ENCODE measurements at regions not wholly inside any gene's neighbourhood (a gene's known extent, or its start where the extent isn't known, plus 50 kb on each side); places are given as distances from the start of the nearest gene placed in this dataset.

DNA sequence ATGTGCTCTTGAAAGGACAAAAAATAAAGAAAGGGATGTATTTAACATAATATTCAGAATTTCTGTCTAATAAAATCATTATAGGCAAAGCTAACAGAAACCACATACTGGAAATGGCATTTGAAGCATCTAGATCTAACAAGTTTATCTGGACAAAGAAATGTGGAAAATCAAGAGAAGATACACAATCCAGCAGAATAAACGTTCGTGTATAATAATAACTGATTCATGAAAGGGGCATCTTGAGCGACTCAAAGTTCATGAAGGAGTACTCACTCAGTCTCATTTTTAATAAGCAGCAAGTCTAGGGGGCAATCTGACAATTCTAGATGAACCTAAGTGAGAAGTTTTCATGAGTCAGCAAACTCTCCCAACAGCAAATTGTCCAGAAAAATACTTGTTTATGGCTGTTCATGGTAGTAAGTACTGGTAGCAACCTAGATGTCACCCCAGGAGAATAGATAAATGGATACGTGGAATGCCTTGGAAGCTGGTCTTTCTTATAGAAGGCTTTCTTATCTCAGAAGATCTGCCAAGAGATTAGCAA, 541.8 kb downstream of the INHBA start:
- Histone ChIP-seq H3K9me3 (ENCODE audit: control insufficient read depth in 4 of 4, insufficient read depth in 3 of 4, low read length in 3 of 4) (no peaks in the 10 kb centered on the region), H3K4me1 (ENCODE audit: control insufficient read depth in 5 of 5, insufficient read depth in 5 of 5, low read length in 5 of 5) (no peaks in the 10 kb centered on the region), H3K27ac (ENCODE audit: low read depth in 1 of 2, low read length in 1 of 2) (no peak overlapping the region), H3K27me3 (ENCODE audit: control insufficient read depth in 3 of 3, insufficient read depth in 3 of 3, low read length in 2 of 3) (no peaks in the 10 kb centered on the region), H3K36me3 (ENCODE audit: control insufficient read depth in 4 of 4, insufficient read depth in 4 of 4, low read length in 4 of 4) (no peaks in the 10 kb centered on the region), H3K4me3 (no peak overlapping the region), H3K9ac (ENCODE audit: insufficient read depth in 1 of 2, low read length in 2 of 2) (no peak overlapping the region)
- ATAC-seq (ENCODE audit: insufficient read depth, low FRiP score), result no peak
- TF ChIP-seq, protein P1, sequence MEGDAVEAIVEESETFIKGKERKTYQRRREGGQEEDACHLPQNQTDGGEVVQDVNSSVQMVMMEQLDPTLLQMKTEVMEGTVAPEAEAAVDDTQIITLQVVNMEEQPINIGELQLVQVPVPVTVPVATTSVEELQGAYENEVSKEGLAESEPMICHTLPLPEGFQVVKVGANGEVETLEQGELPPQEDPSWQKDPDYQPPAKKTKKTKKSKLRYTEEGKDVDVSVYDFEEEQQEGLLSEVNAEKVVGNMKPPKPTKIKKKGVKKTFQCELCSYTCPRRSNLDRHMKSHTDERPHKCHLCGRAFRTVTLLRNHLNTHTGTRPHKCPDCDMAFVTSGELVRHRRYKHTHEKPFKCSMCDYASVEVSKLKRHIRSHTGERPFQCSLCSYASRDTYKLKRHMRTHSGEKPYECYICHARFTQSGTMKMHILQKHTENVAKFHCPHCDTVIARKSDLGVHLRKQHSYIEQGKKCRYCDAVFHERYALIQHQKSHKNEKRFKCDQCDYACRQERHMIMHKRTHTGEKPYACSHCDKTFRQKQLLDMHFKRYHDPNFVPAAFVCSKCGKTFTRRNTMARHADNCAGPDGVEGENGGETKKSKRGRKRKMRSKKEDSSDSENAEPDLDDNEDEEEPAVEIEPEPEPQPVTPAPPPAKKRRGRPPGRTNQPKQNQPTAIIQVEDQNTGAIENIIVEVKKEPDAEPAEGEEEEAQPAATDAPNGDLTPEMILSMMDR (IDR thresholded peaks at IDR 0.05; ENCODE audit: control extremely low read depth, extremely low read depth), result no peak
- no peak for DNase-seq
- WGBS, 2 donors, result 87 to 89% methylated on average over 4 of the region's 4 CpGs

DNA sequence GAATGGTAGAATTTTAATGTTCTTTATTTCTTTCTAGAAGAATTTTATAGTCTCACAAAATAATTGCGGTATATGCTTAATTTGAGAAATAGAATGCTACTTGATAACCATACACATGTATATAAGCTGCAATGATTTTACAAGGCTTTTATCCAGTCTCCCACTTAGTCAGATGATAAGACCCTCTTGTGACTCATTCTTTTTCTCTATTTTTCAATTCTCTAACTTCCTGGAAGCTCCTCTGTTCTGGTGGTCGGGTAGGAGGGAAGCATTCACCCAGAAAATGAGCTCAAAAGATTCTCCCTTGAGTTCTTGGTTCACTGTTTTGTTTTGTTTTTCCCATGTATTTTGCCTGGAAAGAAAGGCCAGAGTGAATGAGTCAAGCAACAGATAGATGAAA, 546.6 kb downstream of the INHBA start:
- no peak overlapping the region for H3K27ac ChIP-seq (ENCODE audit: low read depth in 1 of 2, low read length in 1 of 2)
- no peak for ATAC-seq (ENCODE audit: insufficient read depth, low FRiP score)
- no peaks in the 10 kb centered on the region for H3K4me1 ChIP-seq (ENCODE audit: control insufficient read depth in 5 of 5, insufficient read depth in 5 of 5, low read length in 5 of 5)
- WGBS, 2 donors, result 74 to 82% methylated on average over 2 of the region's 2 CpGs
- no peaks in the 10 kb centered on the region for H3K36me3 ChIP-seq (ENCODE audit: control insufficient read depth in 4 of 4, insufficient read depth in 4 of 4, low read length in 4 of 4)
- no peaks in the 10 kb centered on the region for H3K27me3 ChIP-seq (ENCODE audit: control insufficient read depth in 3 of 3, insufficient read depth in 3 of 3, low read length in 2 of 3)
- DNase-seq, result no peak
- H3K9me3 ChIP-seq (ENCODE audit: control insufficient read depth in 4 of 4, insufficient read depth in 3 of 4, low read length in 3 of 4), result no peaks in the 10 kb centered on the region
- H3K4me3 ChIP-seq, result no peak overlapping the region
- no peak overlapping the region for H3K9ac ChIP-seq (ENCODE audit: insufficient read depth in 1 of 2, low read length in 2 of 2)
- TF ChIP-seq, protein P1 (IDR thresholded peaks at IDR 0.05; ENCODE audit: control extremely low read depth, extremely low read depth), result no peak

DNA sequence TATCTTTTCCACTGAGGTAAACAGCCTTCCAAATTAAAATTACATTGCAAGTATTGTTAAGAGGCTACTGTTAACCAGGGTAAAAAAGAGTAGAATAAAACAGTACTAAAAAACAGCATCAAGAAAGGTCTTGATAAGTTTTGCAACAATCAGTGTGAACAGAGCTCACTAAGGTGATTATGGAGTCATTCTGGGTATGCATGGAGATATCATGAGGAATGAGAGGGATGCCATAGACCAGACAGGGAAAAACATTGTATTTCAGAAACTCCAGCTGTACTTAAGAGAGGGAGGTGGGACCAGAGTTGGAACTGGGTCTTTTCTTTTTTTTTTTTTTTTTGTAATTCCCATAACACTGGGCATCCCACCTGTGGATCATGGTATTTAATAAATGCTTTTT, 549.6 kb downstream of the INHBA start:
- no peaks in the 10 kb centered on the region for H3K4me1 ChIP-seq (ENCODE audit: control insufficient read depth in 5 of 5, insufficient read depth in 5 of 5, low read length in 5 of 5)
- ATAC-seq (ENCODE audit: insufficient read depth, low FRiP score) (no peak), DNase-seq (no peak)
- H3K27me3 ChIP-seq (ENCODE audit: control insufficient read depth in 3 of 3, insufficient read depth in 3 of 3, low read length in 2 of 3), result no peaks in the 10 kb centered on the region
- H3K9ac ChIP-seq (ENCODE audit: insufficient read depth in 1 of 2, low read length in 2 of 2), result no peak overlapping the region
- H3K9me3 ChIP-seq (ENCODE audit: control insufficient read depth in 4 of 4, insufficient read depth in 3 of 4, low read length in 3 of 4), result no peaks in the 10 kb centered on the region
- no peaks in the 10 kb centered on the region for H3K36me3 ChIP-seq (ENCODE audit: control insufficient read depth in 4 of 4, insufficient read depth in 4 of 4, low read length in 4 of 4)
- no peak overlapping the region for H3K27ac ChIP-seq (ENCODE audit: low read depth in 1 of 2, low read length in 1 of 2)
- no peak overlapping the region for H3K4me3 ChIP-seq
- TF ChIP-seq, protein P1 (IDR thresholded peaks at IDR 0.05; ENCODE audit: control extremely low read depth, extremely low read depth), result no peak

DNA sequence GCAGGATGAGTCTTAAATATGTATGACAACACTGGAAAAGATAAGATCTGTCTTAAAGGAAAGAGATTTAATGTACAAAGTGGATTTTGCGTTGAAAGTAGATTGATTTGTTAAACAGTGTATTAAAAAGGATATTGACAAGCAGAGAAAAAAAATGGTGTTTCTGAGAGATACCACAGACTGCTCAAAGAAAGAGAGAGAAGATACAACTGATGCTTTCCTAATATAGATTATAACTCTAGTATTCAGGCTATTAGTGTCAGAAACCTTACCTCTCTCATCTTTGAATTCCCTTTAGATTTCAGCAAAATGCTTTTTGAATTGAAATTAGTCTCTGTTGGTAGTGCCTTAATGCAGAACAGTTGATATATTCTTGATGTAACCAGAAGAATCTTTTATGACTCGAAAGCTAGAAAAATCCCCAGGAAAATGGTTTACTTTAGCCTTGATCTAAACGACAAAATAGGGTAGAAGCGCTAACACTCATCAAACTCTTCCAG, 550.7 kb downstream of the INHBA start:
- TF ChIP-seq, protein P1 (IDR thresholded peaks at IDR 0.05; ENCODE audit: control extremely low read depth, extremely low read depth), result no peak
- H3K36me3 ChIP-seq (ENCODE audit: control insufficient read depth in 4 of 4, insufficient read depth in 4 of 4, low read length in 4 of 4), result no peaks in the 10 kb centered on the region
- H3K4me3 ChIP-seq, result no peak overlapping the region
- no peak overlapping the region for H3K27ac ChIP-seq (ENCODE audit: low read depth in 1 of 2, low read length in 1 of 2)
- H3K9me3 ChIP-seq (ENCODE audit: control insufficient read depth in 4 of 4, insufficient read depth in 3 of 4, low read length in 3 of 4), result no peaks in the 10 kb centered on the region
- DNase-seq (no peak), ATAC-seq (ENCODE audit: insufficient read depth, low FRiP score) (no peak)
- H3K4me1 ChIP-seq (ENCODE audit: control insufficient read depth in 5 of 5, insufficient read depth in 5 of 5, low read length in 5 of 5), result no peaks in the 10 kb centered on the region
- no peak overlapping the region for H3K9ac ChIP-seq (ENCODE audit: insufficient read depth in 1 of 2, low read length in 2 of 2)
- 82 to 94% methylated on average over 4 of the region's 4 CpGs for WGBS, 2 donors
- H3K27me3 ChIP-seq (ENCODE audit: control insufficient read depth in 3 of 3, insufficient read depth in 3 of 3, low read length in 2 of 3), result no peaks in the 10 kb centered on the region
